Peyer's patch (tissue), 4 donors: ENCODE measurements at regions not wholly inside any gene's neighbourhood (a gene's known extent, or its start where the extent isn't known, plus 50 kb on each side); places are given as distances from the start of the nearest gene placed in this dataset.

ENCODE experiments used
- CTCF ChIP-seq, 6 experiments: fragments of 450-650 bp in 4 of 6; fragments of 200-600 bp in 2 of 6; sonication (generic) in 1 of 6; IDR thresholded peaks; one replicate each; pipeline ENCODE4 v1.5.1; 2017 to 2019; ENCODE audit warnings: antibody characterized with exemption in 6 of 6, mild to moderate bottlenecking in 3 of 6, moderate library complexity in 1 of 6
- POLR2A ChIP-seq, 2 donors: fragments of 450-650 bp; IDR thresholded peaks; one replicate each; pipeline ENCODE4 v1.5.1; 2017; ENCODE audit warnings: antibody characterized with exemption in 2 of 2, mild to moderate bottlenecking in 2 of 2, moderate library complexity in 2 of 2

GRCh38 chr11:123316003-123316402 is 114.1 kb upstream of the GRAMD1B start:
- TF ChIP-seq CTCF (IDR thresholded peaks at IDR 0.05), result no peak
- TF ChIP-seq POLR2A (IDR thresholded peaks at IDR 0.05), result no peak
